SK-N-SH treated with all-trans-retinoic acid at 6 μM for 48 hours (cell line): ENCODE measurements at regions not wholly inside any gene's neighbourhood (a gene's known extent, or its start where the extent isn't known, plus 50 kb on each side); places are given as distances from the start of the nearest gene placed in this dataset.

ENCODE experiments used
- ATAC-seq: fragments of 200-7000 bp; cut with Tn5 transposase; 3 replicates; pipeline ENCODE4 v1.9.1; 2020; ENCODE audit warnings: mild to moderate bottlenecking, moderate library complexity
- ISL1 ChIP-seq: fragments of 250-450 bp; sonication (Bioruptor Pico); IDR thresholded peaks from 2 replicates; pipeline ENCODE4 v2.1.2; 2022; ENCODE audit warnings: mild to moderate bottlenecking, moderate library complexity
- OSR1 ChIP-seq: fragments of 250-450 bp; sonication (Bioruptor Pico); IDR thresholded peaks from 2 replicates; pipeline ENCODE4 v1.8.0; 2022; ENCODE audit warnings: moderate library complexity, mild to moderate bottlenecking, inconsistent platforms
- PPARA ChIP-seq: fragments of 250-450 bp; sonication (Bioruptor Pico); IDR thresholded peaks from 2 replicates; pipeline ENCODE4 v1.5.0; 2020; ENCODE audit warnings: mild to moderate bottlenecking, borderline replicate concordance
- ZNF565 ChIP-seq: fragments of 450-650 bp; formaldehyde crosslinking; conservative IDR thresholded peaks from 2 replicates; pipeline ENCODE4 v1.5.0; 2020; ENCODE audit warnings: low read depth, mild to moderate bottlenecking, moderate library complexity
- ZNF8 ChIP-seq: fragments of 450-650 bp; formaldehyde crosslinking; IDR thresholded peaks from 2 replicates; pipeline ENCODE4 v1.5.0; 2020; ENCODE audit warnings: mild to moderate bottlenecking, moderate library complexity
- TF ChIP-seq, protein P1 (sequence below): fragments of 250-450 bp; sonication (Bioruptor Pico); IDR thresholded peaks from 2 replicates; pipeline ENCODE4 v1.5.0; 2020; ENCODE audit warnings: mild to moderate bottlenecking, moderate library complexity
- TF ChIP-seq, protein P2 (sequence below): fragments of 250-450 bp; sonication (Bioruptor Pico); IDR thresholded peaks from 2 replicates; pipeline ENCODE4 v1.5.1; 2021; ENCODE audit warnings: mild to moderate bottlenecking, moderate library complexity

DNA sequence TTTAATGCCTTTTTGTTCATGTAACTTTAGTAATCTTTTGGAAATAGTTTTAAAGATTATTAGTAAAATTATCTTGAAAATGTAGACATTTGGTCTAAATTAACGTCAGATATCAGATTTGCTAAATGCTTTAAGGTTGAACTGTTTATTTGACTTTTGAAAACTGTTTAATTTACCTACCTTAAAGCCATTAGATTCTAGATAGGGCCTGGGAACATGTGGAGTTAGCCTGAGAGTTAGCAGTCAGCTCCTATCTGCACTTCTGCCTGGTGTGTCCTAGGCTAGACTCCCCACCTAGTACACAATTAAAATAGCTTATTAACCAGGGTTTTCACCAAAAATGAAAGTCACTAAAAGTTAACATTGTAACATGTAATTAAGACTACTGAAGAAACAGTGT, 53.7 kb upstream of the CFAP20DC start:
- no peak for ATAC-seq
- TF ChIP-seq ZNF565 (CRISPR knock-in tag) (no peak), PPARA (CRISPR knock-in tag) (no peak)

DNA sequence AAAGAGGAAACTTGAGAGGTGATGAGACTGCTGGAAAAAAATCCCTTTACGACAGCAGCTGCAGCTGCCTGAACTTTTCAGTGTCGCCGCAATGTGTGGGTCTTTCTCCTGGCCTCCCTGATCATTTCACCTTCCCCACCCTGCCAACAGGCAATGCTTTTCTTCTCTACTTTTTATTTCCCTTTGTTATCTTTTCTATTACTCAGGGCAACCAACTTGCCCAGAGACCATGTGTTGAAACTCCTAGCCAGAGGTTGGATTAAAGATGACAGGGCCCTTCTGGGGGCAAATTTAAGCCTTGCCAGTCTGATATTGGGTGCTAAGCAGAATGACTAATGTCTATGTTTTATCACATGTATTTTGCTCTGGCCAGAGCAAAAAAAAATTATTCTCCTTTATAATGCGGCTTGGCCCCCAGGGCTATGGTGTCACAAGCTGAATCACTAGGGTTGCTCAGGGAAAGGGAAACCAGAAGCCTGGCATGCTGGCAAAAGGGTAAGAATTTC, 51.5 kb upstream of the CFAP20DC start:
- peak; percentile 90 for ATAC-seq
- no peak for TF ChIP-seq OSR1
- TF ChIP-seq, protein P1, sequence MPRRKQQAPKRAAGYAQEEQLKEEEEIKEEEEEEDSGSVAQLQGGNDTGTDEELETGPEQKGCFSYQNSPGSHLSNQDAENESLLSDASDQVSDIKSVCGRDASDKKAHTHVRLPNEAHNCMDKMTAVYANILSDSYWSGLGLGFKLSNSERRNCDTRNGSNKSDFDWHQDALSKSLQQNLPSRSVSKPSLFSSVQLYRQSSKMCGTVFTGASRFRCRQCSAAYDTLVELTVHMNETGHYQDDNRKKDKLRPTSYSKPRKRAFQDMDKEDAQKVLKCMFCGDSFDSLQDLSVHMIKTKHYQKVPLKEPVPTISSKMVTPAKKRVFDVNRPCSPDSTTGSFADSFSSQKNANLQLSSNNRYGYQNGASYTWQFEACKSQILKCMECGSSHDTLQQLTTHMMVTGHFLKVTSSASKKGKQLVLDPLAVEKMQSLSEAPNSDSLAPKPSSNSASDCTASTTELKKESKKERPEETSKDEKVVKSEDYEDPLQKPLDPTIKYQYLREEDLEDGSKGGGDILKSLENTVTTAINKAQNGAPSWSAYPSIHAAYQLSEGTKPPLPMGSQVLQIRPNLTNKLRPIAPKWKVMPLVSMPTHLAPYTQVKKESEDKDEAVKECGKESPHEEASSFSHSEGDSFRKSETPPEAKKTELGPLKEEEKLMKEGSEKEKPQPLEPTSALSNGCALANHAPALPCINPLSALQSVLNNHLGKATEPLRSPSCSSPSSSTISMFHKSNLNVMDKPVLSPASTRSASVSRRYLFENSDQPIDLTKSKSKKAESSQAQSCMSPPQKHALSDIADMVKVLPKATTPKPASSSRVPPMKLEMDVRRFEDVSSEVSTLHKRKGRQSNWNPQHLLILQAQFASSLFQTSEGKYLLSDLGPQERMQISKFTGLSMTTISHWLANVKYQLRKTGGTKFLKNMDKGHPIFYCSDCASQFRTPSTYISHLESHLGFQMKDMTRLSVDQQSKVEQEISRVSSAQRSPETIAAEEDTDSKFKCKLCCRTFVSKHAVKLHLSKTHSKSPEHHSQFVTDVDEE (CRISPR knock-in tag): peak; percentile 67; the same call in 1 of the 2 replicates
- TF ChIP-seq ZNF8 (CRISPR knock-in tag): no peak
- TF ChIP-seq ISL1 (CRISPR knock-in tag): peak; percentile 61
- TF ChIP-seq, protein P2, sequence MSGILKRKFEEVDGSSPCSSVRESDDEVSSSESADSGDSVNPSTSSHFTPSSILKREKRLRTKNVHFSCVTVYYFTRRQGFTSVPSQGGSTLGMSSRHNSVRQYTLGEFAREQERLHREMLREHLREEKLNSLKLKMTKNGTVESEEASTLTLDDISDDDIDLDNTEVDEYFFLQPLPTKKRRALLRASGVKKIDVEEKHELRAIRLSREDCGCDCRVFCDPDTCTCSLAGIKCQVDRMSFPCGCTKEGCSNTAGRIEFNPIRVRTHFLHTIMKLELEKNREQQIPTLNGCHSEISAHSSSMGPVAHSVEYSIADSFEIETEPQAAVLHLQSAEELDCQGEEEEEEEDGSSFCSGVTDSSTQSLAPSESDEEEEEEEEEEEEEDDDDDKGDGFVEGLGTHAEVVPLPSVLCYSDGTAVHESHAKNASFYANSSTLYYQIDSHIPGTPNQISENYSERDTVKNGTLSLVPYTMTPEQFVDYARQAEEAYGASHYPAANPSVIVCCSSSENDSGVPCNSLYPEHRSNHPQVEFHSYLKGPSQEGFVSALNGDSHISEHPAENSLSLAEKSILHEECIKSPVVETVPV (CRISPR knock-in tag): no peak
